ENCODE measurements at regions not wholly inside any gene's neighbourhood (a gene's known extent, or its start where the extent isn't known, plus 50 kb on each side); places are given as distances from the start of the nearest gene placed in this dataset.

- TF ChIP-seq CTCF (IDR thresholded peaks at IDR 0.05; ENCODE audit: insufficient read depth, low read length) (no peak), POLR2AphosphoS5 (IDR thresholded peaks at IDR 0.05; ENCODE audit: low read depth) (no peak), REST (IDR thresholded peaks at IDR 0.05; ENCODE audit: insufficient replicate concordance, low read depth) (no peak), GABPA (IDR thresholded peaks at IDR 0.05; ENCODE audit: low read depth) (no peak), SPI1 (IDR thresholded peaks at IDR 0.05; ENCODE audit: borderline replicate concordance, low read depth) (no peak)
Measured at GRCh38 chr22:48249713-48250268, 1487.3 kb downstream of the TBC1D22A start.

All from HL-60 (cell line).